Smooth muscle cell (in vitro differentiated cells): ENCODE measurements at regions not wholly inside any gene's neighbourhood (a gene's known extent, or its start where the extent isn't known, plus 50 kb on each side); places are given as distances from the start of the nearest gene placed in this dataset.

Source experiments
- DNase-seq: peaks from one replicate; lab custom pipeline; 2025; ENCODE audit not compliant: unreplicated experiment; lab: John Stamatoyannopoulos, UW
- H2AFZ ChIP-seq: fragments of 200-600 bp; sonication (generic); 2 replicates; pipeline ENCODE4 v1.6.0; 2016; ENCODE audit warnings: antibody characterized with exemption, low read depth, mild to moderate bottlenecking
- H3F3A ChIP-seq: fragments of 200-600 bp; sonication (generic); 2 replicates; pipeline ENCODE4 v1.6.0; 2017; ENCODE audit warnings: antibody characterized with exemption, low read depth
- H3K27ac ChIP-seq: fragments of 200-600 bp; sonication (generic); 2 replicates; pipeline ENCODE4 v1.5.1; 2016; ENCODE audit warnings: low read depth, mild to moderate bottlenecking
- H3K27me3 ChIP-seq: fragments of 200-600 bp; sonication (generic); 2 replicates; pipeline ENCODE4 v1.6.1; 2016; ENCODE audit warnings: low read depth, mild to moderate bottlenecking
- H3K36me3 ChIP-seq: fragments of 200-600 bp; sonication (generic); 2 replicates; pipeline ENCODE4 v1.5.1; 2016; ENCODE audit warnings: low read depth
- H3K4me1 ChIP-seq: fragments of 200-600 bp; sonication (generic); 2 replicates; pipeline ENCODE4 v1.5.1; 2016; ENCODE audit warnings: low read depth
- H3K4me2 ChIP-seq: fragments of 200-600 bp; sonication (generic); 2 replicates; pipeline ENCODE4 v1.6.0; 2016; ENCODE audit warnings: mild to moderate bottlenecking
- H3K4me3 ChIP-seq: fragments of 200-600 bp; sonication (generic); 2 replicates; pipeline ENCODE4 v1.5.1; 2016; ENCODE audit warnings: mild to moderate bottlenecking
- H3K79me2 ChIP-seq: fragments of 200-600 bp; sonication (generic); 2 replicates; pipeline ENCODE4 v1.6.0; 2016; ENCODE audit warnings: low read depth, mild to moderate bottlenecking
- H3K9ac ChIP-seq: fragments of 200-600 bp; sonication (generic); 2 replicates; pipeline ENCODE4 v1.6.0; 2016; ENCODE audit warnings: low read depth
- H3K9me3 ChIP-seq: fragments of 200-600 bp; sonication (generic); replicated peaks from 2 replicates; pipeline ENCODE4 v1.5.1; 2016; ENCODE audit warnings: low read depth
- H4K20me1 ChIP-seq: fragments of 200-600 bp; sonication (generic); 2 replicates; pipeline ENCODE4 v1.6.0; 2016; ENCODE audit warnings: low read depth
- CTCF ChIP-seq: fragments of 200-600 bp; sonication (generic); IDR thresholded peaks from 2 replicates; pipeline ENCODE4 v1.5.1; 2017; ENCODE audit warnings: borderline replicate concordance, mild to moderate bottlenecking, antibody characterized with exemption; ENCODE audit not compliant: insufficient read depth, poor library complexity, severe bottlenecking
- WGBS: methylation state at CpG from one replicate; pipeline ENCODE4 v1.1.7; 2016; ENCODE audit warnings: low lambda C conversion rate; 5-methylcytosine and 5-hydroxymethylcytosine counted together

- H3K79me2 ChIP-seq = no peaks in the 10 kb centered on the region
- WGBS = 40% methylated on average over 6 of the region's 6 CpGs
- no peaks in the 10 kb centered on the region for H3K9me3 ChIP-seq
- no peak for DNase-seq
- no peak overlapping the region for H3K27ac ChIP-seq
- no peaks in the 10 kb centered on the region for H4K20me1 ChIP-seq
- no peaks in the 10 kb centered on the region for H3K27me3 ChIP-seq
- no peak overlapping the region for H3K9ac ChIP-seq
- TF ChIP-seq CTCF = no peak
- H3K4me3 ChIP-seq = no peak overlapping the region
- no peaks in the 10 kb centered on the region for H3K36me3 ChIP-seq
- no peak overlapping the region for H3K4me2 ChIP-seq
- no peaks in the 10 kb centered on the region for H3K4me1 ChIP-seq
- H2AFZ ChIP-seq = no peak overlapping the region
- no peaks in the 10 kb centered on the region for H3F3A ChIP-seq
These were observed 133.3 kb upstream of the SPTLC3 start for GRCh38 chr20:12875510-12875909.

- no peak for TF ChIP-seq CTCF
- Histone ChIP-seq H2AFZ (no peak overlapping the region), H3K27ac (peak overlapping the region; percentile 64), H3K9ac (no peak overlapping the region), H3K4me2 (peak overlapping the region; percentile 45), H3K4me1 (no peaks in the 10 kb centered on the region), H3K79me2 (no peaks in the 10 kb centered on the region), H3K27me3 (no peaks in the 10 kb centered on the region), H3K4me3 (no peak overlapping the region), H4K20me1 (no peaks in the 10 kb centered on the region), H3K36me3 (no peaks in the 10 kb centered on the region), H3F3A (peaks cover 11% of the 10 kb centered on the region), H3K9me3 (no peaks in the 10 kb centered on the region)
- no peak for DNase-seq
- 20% methylated on average over 1 of the region's 1 CpG for WGBS
These were observed 125.8 kb upstream of the SPTLC3 start for GRCh38 chr20:12882832-12883506.

- Histone ChIP-seq H4K20me1 (no peaks in the 10 kb centered on the region), H3K9ac (no peak overlapping the region), H3K4me3 (no peak overlapping the region), H3K9me3 (no peaks in the 10 kb centered on the region), H2AFZ (no peak overlapping the region), H3K4me1 (no peaks in the 10 kb centered on the region), H3K27me3 (no peaks in the 10 kb centered on the region), H3K4me2 (peak overlapping the region; percentile 15), H3F3A (peaks cover 11% of the 10 kb centered on the region), H3K27ac (peak overlapping the region; percentile 64), H3K79me2 (no peaks in the 10 kb centered on the region), H3K36me3 (no peaks in the 10 kb centered on the region)
- no peak for TF ChIP-seq CTCF
- DNase-seq = no peak
These were observed 125.3 kb upstream of the SPTLC3 start for GRCh38 chr20:12883507-12883885.
